ENCODE measurements at regions not wholly inside any gene's neighbourhood (a gene's known extent, or its start where the extent isn't known, plus 50 kb on each side); places are given as distances from the start of the nearest gene placed in this dataset.

GRCh38 chr18:64992654-64993053, 758.2 kb upstream of the CDH7 start:
- Histone ChIP-seq H3K18ac (ENCODE audit: insufficient read length, low read depth, low read length) (no peak overlapping the region), H3T11ph (ENCODE audit: low read length) (no peak overlapping the region), H3K4ac (ENCODE audit: low read depth, low read length) (no peak overlapping the region), H3K9ac (ENCODE audit: extremely low read depth, insufficient read length, low read length) (no peak overlapping the region), H2BK20ac (ENCODE audit: low read depth, low read length, poor library complexity, severe bottlenecking) (no peak overlapping the region), H3K4me1 (ENCODE audit: insufficient read depth, low read length) (no peaks in the 10 kb centered on the region), H3K23me2 (ENCODE audit: insufficient read length, low read depth, low read length, poor library complexity, severe bottlenecking) (no peaks in the 10 kb centered on the region), H2AK5ac (ENCODE audit: insufficient read length, low read length) (no peak overlapping the region), H3K27me3 (ENCODE audit: insufficient read depth, low read length) (no peaks in the 10 kb centered on the region), H2BK12ac (ENCODE audit: insufficient read length, low read depth, low read length) (no peak overlapping the region), H3K79me2 (ENCODE audit: insufficient read depth, low read length) (no peaks in the 10 kb centered on the region), H3K4me2 (ENCODE audit: insufficient read depth, insufficient read length, low read length) (no peak overlapping the region), H2AFZ (ENCODE audit: low read length) (no peak overlapping the region), H2BK15ac (ENCODE audit: low read depth, low read length) (no peak overlapping the region), H3K23ac (ENCODE audit: insufficient read length, low read depth, low read length) (no peak overlapping the region), H3K27ac (ENCODE audit: insufficient read length, low read depth, low read length) (no peak overlapping the region), H2BK120ac (ENCODE audit: low read depth, low read length, poor library complexity, severe bottlenecking) (no peak overlapping the region), H3K9me3 (ENCODE audit: control insufficient read depth, low read depth, low read length) (no peaks in the 10 kb centered on the region), H3K14ac (ENCODE audit: insufficient read depth, low read length) (no peak overlapping the region), H4K8ac (replicated peaks; ENCODE audit: insufficient read length, low read depth, low read length) (no peak overlapping the region), H2BK5ac (ENCODE audit: insufficient read length, low read length) (no peak overlapping the region), H3K79me1 (ENCODE audit: insufficient read depth, low read depth, low read length, poor library complexity, severe bottlenecking) (no peaks in the 10 kb centered on the region), H3K56ac (ENCODE audit: insufficient read length, low read depth, low read length) (no peak overlapping the region), H4K20me1 (ENCODE audit: control insufficient read depth, insufficient read depth, insufficient read length) (no peaks in the 10 kb centered on the region), H4K5ac (ENCODE audit: insufficient read length, low read depth, low read length) (no peak overlapping the region), H4K91ac (ENCODE audit: insufficient read length, low read depth, low read length) (no peak overlapping the region)
- Mint-ChIP-seq H3K4me3 (no peak overlapping the region), H3K27ac (no peak overlapping the region), H3K36me3 (ENCODE audit: insufficient read depth in 1 of 3, low read depth in 3 of 3) (no peaks in the 10 kb centered on the region), H3K27me3 (ENCODE audit: low read depth) (no peaks in the 10 kb centered on the region), H3K9me3 (no peaks in the 10 kb centered on the region), H3K4me1 (no peaks in the 10 kb centered on the region)
- TF ChIP-seq, protein P1, sequence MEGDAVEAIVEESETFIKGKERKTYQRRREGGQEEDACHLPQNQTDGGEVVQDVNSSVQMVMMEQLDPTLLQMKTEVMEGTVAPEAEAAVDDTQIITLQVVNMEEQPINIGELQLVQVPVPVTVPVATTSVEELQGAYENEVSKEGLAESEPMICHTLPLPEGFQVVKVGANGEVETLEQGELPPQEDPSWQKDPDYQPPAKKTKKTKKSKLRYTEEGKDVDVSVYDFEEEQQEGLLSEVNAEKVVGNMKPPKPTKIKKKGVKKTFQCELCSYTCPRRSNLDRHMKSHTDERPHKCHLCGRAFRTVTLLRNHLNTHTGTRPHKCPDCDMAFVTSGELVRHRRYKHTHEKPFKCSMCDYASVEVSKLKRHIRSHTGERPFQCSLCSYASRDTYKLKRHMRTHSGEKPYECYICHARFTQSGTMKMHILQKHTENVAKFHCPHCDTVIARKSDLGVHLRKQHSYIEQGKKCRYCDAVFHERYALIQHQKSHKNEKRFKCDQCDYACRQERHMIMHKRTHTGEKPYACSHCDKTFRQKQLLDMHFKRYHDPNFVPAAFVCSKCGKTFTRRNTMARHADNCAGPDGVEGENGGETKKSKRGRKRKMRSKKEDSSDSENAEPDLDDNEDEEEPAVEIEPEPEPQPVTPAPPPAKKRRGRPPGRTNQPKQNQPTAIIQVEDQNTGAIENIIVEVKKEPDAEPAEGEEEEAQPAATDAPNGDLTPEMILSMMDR (conservative IDR thresholded peaks at IDR 0.05): no peak
- no CpG with 5 or more reads among the region's 1 CpG for WGBS (ENCODE audit: extremely low coverage, insufficient read length, low lambda C conversion rate)
- no peak for DNase-seq
